SK-N-MC (cell line): ENCODE measurements at regions not wholly inside any gene's neighbourhood (a gene's known extent, or its start where the extent isn't known, plus 50 kb on each side); places are given as distances from the start of the nearest gene placed in this dataset.

Experiments used
- EZH2 ChIP-seq: fragments of 200-600 bp; sonication (generic); IDR thresholded peaks from one replicate; pipeline ENCODE4 v1.6.1; 2017; ENCODE audit warnings: antibody characterized with exemption
- FOXP2 ChIP-seq: optimal IDR thresholded peaks from 2 replicates; pipeline ENCODE3; 2011; ENCODE audit warnings: mild to moderate bottlenecking, moderate library complexity; ENCODE audit not compliant: insufficient read depth; ENCODE audit errors: extremely low read length, control extremely low read depth
- POLR2AphosphoS5 ChIP-seq: IDR thresholded peaks from 2 replicates; pipeline ENCODE4 v1.6.1; 2012; ENCODE audit warnings: mild to moderate bottlenecking, low read depth, low read length, borderline replicate concordance

GRCh38 chr14:34003082-34003668, 52.3 kb upstream of the EGLN3 start:
- no peak for TF ChIP-seq POLR2AphosphoS5
- TF ChIP-seq EZH2, result no peak
- TF ChIP-seq FOXP2, result no peak
